GM20000 (cell line): ENCODE measurements at regions not wholly inside any gene's neighbourhood (a gene's known extent, or its start where the extent isn't known, plus 50 kb on each side); places are given as distances from the start of the nearest gene placed in this dataset.
"Not testable (repeated sequence)": the region's sequence is repeated elsewhere in the genome, so short reads cannot be mapped to it uniquely, and the experiment has no call there.

Experiments
- DNase-seq: peaks from one replicate; pipeline ENCODE4 v3.0.0; 2012; ENCODE audit warnings: low spot score
- TF ChIP-seq, protein P1 (sequence below): IDR thresholded peaks from 2 replicates; pipeline ENCODE4 v1.5.1; 2012; ENCODE audit warnings: mild to moderate bottlenecking, control low read depth; ENCODE audit errors: extremely low read depth, missing control alignments

DNA sequence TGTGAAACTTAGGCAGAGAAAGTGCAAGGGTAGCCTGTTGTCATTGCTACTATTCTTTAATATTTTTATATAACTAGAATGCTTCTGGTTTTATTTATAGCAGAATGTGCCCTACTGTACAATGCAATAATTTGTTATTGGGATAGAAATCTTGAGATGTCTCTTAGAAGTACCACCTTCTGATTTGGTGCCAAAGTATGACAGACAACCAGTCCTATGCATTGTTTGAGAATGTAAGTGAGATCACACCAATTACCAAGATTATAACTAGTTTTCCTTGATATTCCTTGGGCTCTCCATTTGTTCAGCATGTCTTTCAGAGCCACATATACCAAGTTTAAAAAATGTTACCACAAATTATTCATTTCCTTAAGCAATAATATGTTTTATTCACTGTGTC lies 399.7 kb downstream of the CPS1 start:
- TF ChIP-seq, protein P1, sequence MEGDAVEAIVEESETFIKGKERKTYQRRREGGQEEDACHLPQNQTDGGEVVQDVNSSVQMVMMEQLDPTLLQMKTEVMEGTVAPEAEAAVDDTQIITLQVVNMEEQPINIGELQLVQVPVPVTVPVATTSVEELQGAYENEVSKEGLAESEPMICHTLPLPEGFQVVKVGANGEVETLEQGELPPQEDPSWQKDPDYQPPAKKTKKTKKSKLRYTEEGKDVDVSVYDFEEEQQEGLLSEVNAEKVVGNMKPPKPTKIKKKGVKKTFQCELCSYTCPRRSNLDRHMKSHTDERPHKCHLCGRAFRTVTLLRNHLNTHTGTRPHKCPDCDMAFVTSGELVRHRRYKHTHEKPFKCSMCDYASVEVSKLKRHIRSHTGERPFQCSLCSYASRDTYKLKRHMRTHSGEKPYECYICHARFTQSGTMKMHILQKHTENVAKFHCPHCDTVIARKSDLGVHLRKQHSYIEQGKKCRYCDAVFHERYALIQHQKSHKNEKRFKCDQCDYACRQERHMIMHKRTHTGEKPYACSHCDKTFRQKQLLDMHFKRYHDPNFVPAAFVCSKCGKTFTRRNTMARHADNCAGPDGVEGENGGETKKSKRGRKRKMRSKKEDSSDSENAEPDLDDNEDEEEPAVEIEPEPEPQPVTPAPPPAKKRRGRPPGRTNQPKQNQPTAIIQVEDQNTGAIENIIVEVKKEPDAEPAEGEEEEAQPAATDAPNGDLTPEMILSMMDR, result no peak
- DNase-seq, result no peak

DNA sequence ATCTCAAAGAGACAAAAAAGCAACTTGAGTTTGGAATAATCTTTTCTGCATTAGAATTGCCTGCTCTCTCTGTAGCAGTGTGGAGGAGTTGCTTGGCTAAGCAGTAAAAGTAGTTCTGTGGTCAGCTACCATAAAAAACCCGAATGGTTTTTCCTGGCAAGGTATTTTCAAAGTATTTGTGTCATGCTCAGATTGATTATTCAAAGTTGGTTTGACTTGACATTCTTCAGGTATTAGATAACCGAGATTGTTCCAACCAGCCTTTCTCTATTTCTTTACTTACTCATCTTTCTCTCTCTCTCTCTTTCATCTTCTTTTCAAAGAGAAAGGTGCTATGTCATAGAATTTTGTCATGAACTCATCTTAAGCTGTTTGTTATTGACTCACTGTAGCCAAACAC lies 404.9 kb downstream of the CPS1 start:
- no peak for DNase-seq
- TF ChIP-seq, protein P1, result no peak

DNA sequence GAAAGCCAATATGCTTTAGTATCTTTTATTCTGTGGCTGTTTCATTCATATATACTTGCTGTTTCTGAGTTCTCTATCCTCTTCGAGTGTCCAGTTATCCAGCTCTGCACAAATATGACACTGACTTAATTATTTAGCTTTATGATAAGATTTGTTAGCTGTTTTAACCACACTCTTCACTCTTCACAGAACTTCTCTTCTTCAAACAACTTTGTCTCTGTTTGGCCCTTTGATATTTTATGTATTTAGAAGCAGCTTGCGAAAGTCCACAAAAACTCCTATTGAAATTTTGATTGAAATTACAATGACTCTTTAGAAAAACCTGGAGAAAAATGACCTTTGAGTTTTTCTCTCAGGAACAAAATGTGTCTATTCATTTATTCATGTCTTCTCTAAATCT lies 407.0 kb downstream of the CPS1 start:
- TF ChIP-seq, protein P1, result no peak

DNA sequence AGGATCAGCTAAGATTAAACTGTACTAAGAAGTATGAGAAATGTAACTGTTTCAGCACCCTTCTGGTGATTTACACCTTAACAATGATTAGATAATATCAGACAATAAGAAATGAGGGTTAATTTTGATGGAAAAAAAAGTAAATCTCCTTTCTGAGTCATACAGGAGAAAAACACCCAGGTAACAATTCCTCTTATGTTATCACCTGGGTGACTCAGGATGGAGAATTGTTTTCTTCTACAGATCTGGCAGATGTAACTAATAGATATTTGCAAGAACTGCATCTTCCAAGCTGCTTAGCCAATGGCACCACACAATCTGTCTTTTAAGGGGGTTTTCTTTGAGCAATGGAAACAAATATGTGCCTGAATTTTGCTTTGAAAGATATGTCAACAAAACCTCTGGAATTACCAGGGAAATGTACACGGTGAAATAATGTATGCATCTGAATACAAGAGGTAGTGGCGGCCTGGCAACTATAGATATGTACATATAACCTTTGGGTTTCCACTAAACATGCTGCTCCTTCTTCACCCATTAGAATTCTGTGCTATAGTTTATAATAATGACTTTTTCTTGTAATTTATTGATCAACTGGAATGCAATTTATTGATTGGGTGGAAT lies 407.9 kb downstream of the CPS1 start:
- TF ChIP-seq, protein P1, result no peak
- DNase-seq, result no peak

More for the DNA sequence above, 407.0 kb downstream of the CPS1 start:
- DNase-seq, result no peak

DNA sequence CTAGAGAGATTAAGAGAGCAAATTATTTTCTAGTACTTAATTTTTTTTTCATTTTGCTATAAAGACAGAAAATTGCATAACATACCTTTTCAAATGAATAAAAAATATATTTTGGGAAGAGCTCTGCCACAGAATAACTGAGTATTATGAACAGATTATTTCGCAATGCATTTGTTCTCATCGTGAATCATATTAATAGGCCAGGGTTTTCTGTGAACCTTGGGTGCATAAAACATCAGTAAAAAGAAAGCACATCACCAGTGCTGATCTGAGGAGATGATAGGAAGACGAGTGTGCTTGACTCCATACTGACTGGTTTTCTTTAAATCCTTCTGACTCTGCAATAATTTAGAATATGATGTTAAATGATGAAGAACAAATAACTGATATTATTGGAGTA lies 409.1 kb downstream of the CPS1 start:
- TF ChIP-seq, protein P1, result no peak
- no peak for DNase-seq

DNA sequence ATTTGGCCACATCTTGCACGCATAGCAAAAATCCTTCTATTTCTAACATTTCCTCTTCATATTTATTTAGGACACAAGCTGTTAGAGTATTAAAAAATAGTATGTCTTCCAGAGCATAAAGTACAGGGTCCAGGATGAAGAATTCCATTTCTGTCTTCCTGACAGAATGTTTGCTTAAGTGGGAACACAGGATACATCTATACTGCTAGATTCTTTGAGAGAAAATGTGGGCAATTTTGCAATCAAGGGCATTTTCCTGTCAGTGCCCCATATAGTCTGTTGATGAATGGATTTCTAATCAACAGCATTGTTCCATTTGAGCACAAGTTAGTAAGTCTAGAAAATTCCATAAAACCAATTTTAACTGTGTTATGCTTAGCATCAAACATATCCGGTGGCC lies 409.9 kb downstream of the CPS1 start:
- TF ChIP-seq, protein P1, result no peak
- DNase-seq, result no peak

DNA sequence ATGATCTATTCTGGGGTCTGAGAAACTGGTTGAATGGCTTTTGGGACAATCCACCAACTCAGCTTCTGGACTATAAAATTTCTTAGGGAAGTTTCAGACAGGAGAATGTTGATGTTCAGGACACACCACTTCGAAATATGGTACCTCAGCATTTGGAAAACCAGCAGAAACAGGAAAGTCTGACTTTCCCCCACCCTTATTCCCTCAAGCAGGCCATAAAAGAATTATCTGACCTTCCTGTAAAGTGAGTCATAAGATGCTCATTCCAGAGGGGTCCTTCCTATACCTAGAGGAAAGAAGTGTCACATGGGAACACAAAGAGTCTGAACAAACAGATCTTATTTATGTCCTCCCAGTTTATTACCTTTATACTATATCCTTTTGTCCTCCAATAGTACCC lies 415.0 kb downstream of the CPS1 start:
- DNase-seq, result no peak
- TF ChIP-seq, protein P1, result no peak

DNA sequence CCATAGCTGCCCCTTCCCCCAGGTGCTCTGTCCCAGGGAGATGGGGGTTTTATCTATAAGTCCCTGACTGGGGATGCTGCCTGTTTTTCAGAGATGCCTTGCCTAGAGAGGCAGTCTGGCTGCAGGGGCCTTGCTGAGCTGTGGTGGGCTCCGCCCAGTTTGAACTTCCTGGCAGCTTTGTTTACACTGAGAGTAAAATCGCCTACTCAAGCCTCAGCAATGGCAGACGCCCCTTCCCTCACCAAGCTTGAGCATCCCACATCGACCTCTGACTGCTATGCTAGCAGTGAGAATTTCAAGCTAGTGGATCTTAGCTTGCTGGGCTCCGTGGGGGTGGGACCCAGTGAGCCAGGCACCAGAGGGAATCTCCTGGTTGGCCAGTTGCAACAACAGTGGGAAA lies 430.4 kb downstream of the CPS1 start:
- DNase-seq, result not testable (repeated sequence)
